Lung microvascular endothelial cell (primary cell): ENCODE measurements at regions not wholly inside any gene's neighbourhood (a gene's known extent, or its start where the extent isn't known, plus 50 kb on each side); places are given as distances from the start of the nearest gene placed in this dataset.
"Not testable (repeated sequence)": the region's sequence is repeated elsewhere in the genome, so short reads cannot be mapped to it uniquely, and the experiment has no call there.

Experiments used
- DNase-seq, 2 donors: peaks; one replicate each; pipeline versions ENCODE4 v3.0.0 to v3.0.0-alpha.2; 2010; ENCODE audit warnings: low read depth in 2 of 2

GRCh38 chr1:212155219-212155618, 119.7 kb downstream of the DTL start:
- DNase-seq: no peak

- no peak for DNase-seq
These were observed 121.7 kb downstream of the DTL start for GRCh38 chr1:212157252-212157651.

GRCh38 chr1:212158912-212159796, 123.6 kb downstream of the DTL start:
- DNase-seq: no peak

GRCh38 chr1:212161231-212161781, 123.9 kb upstream of the PPP2R5A start:
- DNase-seq: peak; percentile 23 to 68

GRCh38 chr1:212162635-212163034, 122.6 kb upstream of the PPP2R5A start:
- peak; percentile 57 to 83 for DNase-seq

- no peak for DNase-seq
These were observed 120.9 kb upstream of the PPP2R5A start for GRCh38 chr1:212164095-212164872.

- no peak for DNase-seq
These were observed 119.0 kb upstream of the PPP2R5A start for GRCh38 chr1:212166244-212166643.

- peak; percentile 89 to 90 for DNase-seq
These were observed 118.6 kb upstream of the PPP2R5A start for GRCh38 chr1:212166644-212167043.

GRCh38 chr1:212167098-212167497, 118.1 kb upstream of the PPP2R5A start:
- peak; percentile 63 to 95 for DNase-seq

GRCh38 chr1:212173567-212173966, 111.6 kb upstream of the PPP2R5A start:
- no peak for DNase-seq

GRCh38 chr1:212174295-212174694, 110.9 kb upstream of the PPP2R5A start:
- DNase-seq: not testable (repeated sequence)

- no peak for DNase-seq
These were observed 107.7 kb upstream of the PPP2R5A start for GRCh38 chr1:212177542-212177941.

- no peak for DNase-seq
These were observed 106.4 kb upstream of the PPP2R5A start for GRCh38 chr1:212178851-212179250.

- DNase-seq: peak in 1 of 2 donors; percentile 73
These were observed 105.7 kb upstream of the PPP2R5A start for GRCh38 chr1:212179394-212180076.

GRCh38 chr1:212181015-212181882, 104.0 kb upstream of the PPP2R5A start:
- DNase-seq: no peak

- DNase-seq: no peak
These were observed 103.0 kb upstream of the PPP2R5A start for GRCh38 chr1:212182171-212182570.

GRCh38 chr1:212182579-212182978, 102.6 kb upstream of the PPP2R5A start:
- no peak for DNase-seq

GRCh38 chr1:212186427-212187207, 98.6 kb upstream of the PPP2R5A start:
- peak in 1 of 2 donors; percentile 17 for DNase-seq

GRCh38 chr1:212188599-212189351, 96.4 kb upstream of the PPP2R5A start:
- no peak for DNase-seq
